GM18508 (cell line): ENCODE measurements at regions not wholly inside any gene's neighbourhood (a gene's known extent, or its start where the extent isn't known, plus 50 kb on each side); places are given as distances from the start of the nearest gene placed in this dataset.
"Not testable (repeated sequence)": the region's sequence is repeated elsewhere in the genome, so short reads cannot be mapped to it uniquely, and the experiment has no call there.

ENCODE experiments used
- ATAC-seq: cut with Tn5 transposase; IDR thresholded peaks from one replicate; pipeline ENCODE4 v1.9.1; 2021; ENCODE audit warnings: moderate number of reproducible peaks; ENCODE audit not compliant: insufficient read depth, unreplicated experiment

DNA sequence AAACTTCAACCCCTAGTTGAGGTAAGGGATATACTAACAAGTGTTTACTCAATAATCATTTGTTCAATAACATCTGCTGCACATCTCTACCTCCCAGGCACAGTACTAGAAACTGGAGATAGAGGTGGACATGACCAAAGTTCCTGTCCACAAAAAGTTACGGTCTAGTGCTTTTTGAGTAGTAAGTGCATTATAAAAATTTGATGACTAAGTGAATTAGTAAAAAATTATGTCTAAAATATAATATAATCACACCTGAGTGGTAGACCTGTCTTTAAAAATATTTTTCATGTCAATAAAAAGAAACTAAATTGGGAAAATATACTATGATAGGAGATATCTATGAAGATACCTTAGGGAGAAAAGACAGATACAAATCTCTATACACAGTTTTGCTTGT, 121.5 kb upstream of the FHIT start:
- ATAC-seq, result no peak

GRCh38 chr3:61378311-61378710, 127.1 kb upstream of the FHIT start:
- ATAC-seq, result no peak

DNA sequence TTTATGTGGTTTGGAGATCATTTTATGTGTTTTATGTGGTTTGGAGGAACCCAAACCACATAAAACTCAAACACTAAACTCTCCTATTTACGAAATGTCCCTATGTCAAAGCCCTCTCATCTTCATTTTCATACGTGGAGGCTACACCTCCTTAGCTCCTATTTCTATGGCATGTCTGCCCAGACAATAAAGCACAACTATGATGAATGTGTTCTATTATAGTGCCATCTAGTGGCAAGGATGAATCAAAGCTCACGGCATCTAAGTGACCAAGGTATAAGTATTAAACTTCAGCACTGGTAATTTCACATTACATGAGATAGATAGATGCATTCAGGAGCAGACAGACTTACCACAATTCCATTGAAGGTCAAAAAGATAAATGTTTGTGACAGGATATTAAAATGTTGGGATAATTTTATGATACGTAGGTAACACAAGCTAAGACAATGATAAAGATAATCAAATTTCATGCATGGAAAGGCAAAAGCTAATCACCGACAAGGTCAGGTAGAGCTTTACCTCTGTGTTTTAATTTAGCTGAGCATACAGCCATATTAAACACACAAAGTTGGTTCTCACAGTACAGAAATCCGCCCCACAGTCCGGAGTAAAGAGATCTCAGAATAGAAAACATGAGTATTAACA, 130.6 kb upstream of the FHIT start:
- ATAC-seq, result peak; percentile 95

DNA sequence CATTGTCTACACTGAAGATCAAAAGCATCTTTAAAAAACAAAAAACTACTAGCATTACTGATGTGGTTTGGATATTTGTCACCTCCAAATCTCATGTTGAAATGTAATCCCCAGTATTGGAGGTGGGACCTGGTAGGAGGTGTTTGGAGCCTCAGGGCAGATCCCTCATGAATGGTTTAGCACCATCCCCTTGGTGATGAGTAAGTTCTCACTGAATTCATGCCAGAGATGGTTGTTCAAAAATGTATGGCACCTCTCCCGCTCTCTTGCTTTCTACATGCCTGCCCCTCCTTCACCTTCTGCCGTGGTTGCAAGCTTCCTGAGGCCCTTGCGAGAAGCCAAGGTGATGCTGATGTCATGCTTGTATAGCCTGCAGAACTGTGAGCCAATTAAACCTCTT, 136.6 kb upstream of the FHIT start:
- ATAC-seq, result no peak

GRCh38 chr3:61393480-61393947, 142.3 kb upstream of the FHIT start:
- ATAC-seq, result not testable (repeated sequence)

DNA sequence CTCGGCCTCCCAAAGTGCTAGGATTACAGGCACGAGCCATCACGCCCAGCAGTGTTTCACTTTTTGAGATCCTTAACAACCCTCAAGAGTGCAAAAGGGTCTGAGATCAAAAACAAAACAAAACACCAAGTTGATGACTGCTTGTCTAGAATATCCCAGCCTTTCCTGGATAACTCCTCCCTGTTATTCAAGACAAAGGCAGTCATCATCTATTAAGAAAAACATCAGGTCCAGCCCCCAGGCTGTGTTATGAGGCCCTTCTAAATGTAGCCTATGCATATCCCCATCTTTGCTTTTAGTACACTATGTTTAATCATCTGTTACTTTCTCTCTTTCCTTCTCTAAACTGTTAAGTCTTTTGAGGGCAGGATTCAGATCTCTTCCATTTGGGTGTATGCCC, 150.1 kb upstream of the FHIT start:
- no peak for ATAC-seq

DNA sequence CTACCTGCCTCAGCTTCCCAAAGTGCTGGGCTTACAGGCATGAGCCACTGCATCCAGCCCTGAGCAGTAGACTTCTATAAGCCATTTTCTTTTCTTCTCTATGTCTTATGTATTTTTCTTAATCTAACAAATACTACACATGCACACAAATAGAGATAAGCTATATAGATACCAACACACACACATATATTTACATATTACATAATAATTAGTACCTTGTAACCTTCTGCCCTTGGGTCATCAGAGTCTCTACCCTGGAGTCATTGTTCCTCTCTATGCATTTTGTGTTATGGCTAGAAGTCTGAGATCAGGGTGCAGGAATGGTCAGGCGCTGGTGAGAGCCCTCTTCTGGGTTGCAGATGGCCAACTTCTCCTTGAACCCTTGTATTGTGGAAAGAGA, 154.0 kb upstream of the PTPRG start:
- no peak for ATAC-seq

DNA sequence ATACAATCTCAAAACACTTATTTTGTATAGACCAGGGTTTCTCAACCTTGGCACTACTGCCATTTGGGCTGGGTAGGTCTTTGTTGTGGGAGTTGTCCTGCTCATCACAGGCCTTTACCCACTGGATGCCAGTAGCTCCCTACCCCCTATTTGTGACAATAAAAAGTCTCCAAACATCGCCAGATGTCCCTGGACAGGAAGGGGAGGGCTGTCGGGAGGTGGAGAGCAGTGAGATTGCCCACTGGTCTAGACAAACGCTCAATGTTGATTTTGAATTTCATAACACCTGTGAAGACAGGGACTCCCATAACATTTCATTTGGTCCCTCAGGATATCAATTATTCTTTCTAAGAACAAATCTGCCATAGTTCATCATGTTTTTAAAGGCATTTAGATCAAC, 151.7 kb upstream of the PTPRG start:
- ATAC-seq, result no peak

DNA sequence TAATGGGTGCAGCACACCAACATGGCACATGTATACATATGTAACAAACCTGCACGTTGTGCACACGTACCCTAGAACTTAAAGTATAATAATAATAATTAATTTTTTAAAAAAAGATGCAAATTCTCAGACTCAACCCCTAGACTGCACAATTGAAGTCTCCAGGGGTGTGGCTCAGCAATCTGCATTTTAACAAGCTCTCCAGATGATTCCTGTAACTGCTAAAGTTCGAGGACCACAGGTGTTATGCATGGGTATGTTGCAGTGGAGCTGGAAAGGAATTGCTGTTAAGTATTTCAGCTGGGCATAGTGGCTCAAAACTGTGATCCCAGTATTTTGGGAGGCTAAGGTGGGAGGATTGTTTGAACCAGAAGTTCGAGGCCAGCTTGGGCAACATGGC, 151.0 kb upstream of the PTPRG start:
- not testable (repeated sequence) for ATAC-seq

GRCh38 chr3:61411009-61411662, 150.2 kb upstream of the PTPRG start:
- no peak for ATAC-seq

DNA sequence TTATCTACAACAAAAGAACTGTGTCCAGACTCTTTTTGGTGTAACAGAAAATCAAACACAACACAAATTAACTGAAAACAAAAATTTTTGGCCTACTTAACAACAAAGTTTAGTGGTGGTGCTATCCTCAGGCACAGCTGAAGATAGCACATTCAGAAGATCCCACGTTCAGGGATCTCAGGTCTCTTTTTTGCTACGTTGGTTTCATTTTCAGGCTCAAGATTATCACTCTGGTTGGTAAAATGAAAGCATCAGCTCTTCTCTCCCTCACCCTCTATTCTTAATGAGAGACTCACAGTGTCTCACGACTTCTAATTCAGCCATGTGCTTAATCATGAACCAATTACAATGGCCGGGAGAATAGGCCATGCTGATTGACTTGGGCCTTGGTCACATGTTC, 146.9 kb upstream of the PTPRG start:
- peak; percentile 77 for ATAC-seq

DNA sequence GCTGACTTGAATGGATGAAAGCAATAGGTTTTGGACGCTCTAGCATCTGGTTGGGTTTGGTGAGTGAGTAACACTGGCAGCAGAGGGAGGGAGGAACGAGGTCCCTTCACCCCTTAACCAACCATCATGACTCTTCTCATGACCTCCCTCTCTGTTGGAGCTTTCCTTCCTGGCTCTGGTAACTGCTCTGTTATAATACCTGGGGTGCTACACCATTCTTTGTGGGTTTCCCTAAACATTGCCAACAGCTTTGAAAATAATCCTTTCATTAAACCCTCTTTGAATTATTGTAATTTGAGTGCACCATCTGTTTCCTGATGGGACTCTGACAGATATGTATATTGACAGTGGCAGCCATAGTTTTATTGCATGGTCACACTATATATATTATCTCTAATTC, 146.2 kb upstream of the PTPRG start:
- no peak for ATAC-seq

GRCh38 chr3:61416618-61417017, 144.8 kb upstream of the PTPRG start:
- ATAC-seq, result no peak

GRCh38 chr3:61417352-61417751, 144.0 kb upstream of the PTPRG start:
- no peak for ATAC-seq

DNA sequence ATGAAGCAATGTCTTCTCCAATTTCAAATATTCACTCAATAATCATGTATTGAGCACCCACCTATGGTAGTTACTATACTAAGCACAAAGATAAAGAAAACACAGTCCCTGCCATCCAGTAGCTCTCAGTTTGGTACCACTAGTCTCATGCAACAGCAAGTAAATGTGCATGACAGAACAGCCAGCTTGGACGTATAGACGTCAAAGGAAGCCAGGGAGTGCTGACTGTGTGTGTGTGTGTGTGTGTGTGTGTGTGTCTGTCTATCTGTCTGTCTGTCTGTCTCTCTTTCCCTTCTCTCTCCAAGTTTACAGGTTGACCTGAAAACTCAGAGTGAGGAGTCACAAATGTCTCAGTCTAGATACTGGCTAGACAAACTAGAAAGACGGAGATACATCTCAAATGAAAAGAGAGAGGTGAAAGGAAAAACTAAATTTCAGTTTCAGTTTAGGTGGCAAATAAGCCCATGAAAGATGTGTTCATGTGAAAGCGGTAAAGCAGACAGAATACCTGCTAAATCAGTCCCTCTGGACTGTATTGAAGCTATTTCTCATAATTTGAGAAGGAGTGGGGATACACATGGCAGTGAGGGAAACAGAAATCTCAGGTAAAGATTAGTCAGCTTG, 141.1 kb upstream of the PTPRG start:
- no peak for ATAC-seq

DNA sequence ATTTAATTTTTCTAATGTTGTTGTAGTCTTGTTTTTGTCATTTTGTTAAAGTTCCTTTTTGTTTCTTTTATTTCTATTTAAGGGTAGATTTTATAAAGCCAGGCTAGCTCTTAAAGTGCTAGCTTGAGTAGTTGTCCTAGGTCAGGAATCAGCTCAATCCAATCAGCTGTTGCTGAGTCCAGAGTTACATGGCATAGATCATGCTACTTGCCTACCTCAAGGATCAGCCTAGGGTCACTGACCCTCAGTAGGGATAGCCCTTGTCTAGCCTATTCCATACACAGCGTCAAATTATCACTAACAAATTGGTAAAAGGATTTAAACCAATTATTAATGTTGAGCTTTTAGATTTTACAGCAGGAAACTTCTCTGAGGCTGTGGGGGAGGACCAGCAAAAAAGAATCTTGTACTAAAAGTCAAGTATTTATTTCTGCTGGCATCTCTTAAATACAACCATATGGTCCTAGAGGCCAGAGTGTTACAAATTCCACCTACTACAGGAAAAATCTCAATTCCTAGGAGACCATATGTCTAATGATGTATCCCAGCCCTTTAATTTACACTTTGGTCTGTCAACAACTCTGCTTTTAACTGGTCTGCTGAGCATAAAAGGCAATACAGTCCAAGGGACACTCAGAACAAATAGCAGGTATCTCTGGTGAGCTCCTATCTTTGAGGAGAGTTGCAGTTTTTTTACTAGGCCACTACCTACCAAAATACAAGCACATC, 138.3 kb upstream of the PTPRG start:
- no peak for ATAC-seq

DNA sequence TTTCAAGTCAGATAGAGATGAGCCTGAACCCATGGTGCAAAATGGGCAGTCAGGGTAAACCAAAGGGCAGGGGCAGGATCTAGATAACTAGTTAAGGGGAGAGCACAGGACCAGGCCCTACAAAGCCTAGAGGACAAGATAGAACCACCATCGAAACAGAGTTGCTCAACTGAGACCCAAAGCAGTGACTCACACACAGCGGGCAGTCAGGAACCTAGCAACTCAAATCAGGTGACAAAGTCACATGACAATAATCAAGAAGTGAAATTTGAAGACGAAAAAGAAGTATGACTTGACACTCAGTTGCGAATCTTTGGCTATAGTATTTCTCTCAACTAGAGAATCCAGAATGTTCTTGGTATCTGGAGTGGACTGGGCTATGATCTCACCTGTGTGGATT, 136.0 kb upstream of the PTPRG start:
- ATAC-seq, result no peak

GRCh38 chr3:61429106-61429505, 132.3 kb upstream of the PTPRG start:
- ATAC-seq, result no peak

DNA sequence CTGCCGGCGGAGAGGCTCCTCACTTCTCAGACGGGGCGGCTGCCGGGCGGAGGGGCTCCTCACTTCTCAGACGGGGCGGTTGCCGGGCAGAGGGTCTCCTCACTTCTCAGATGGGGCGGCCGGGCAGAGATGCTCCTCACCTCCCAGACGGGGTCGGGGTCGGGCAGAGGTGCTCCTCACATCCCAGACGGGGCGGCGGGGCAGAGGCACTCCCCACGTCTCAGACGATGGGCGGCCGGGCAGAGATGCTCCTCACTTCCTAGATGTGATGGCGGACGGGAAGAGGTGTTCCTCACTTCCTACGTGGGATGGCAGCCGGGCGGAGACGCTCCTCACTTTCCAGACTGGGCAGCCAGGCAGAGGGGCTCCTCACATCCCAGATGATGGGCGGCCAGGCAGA, 126.5 kb upstream of the PTPRG start:
- ATAC-seq, result not testable (repeated sequence)

DNA sequence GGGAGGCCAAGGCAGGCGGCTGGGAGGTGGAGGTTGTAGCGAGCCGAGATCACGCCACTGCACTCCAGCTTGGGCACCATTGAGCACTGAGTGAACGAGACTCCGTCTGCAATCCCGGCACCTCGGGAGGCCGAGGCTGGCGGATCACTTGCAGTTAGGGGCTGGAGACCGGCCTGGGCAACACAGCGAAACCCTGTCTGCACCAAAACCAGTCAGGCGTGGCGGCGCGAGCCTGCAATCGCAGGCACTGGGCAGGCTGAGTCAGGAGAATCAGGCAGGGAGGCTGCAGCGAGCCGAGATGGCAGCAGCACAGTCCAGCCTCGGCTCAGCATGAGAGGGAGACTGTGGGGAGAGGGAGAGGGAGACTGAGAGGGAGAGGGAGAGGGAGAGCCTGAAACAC, 126.0 kb upstream of the PTPRG start:
- ATAC-seq, result not testable (repeated sequence)
